Uterus (tissue), 2 donors: ENCODE measurements at regions not wholly inside any gene's neighbourhood (a gene's known extent, or its start where the extent isn't known, plus 50 kb on each side); places are given as distances from the start of the nearest gene placed in this dataset.

Experiments used
- CTCF ChIP-seq, 4 experiments: fragments of 200-600 bp in 2 of 4; fragments of 450-650 bp in 2 of 4; sonication (generic) in 2 of 4; IDR thresholded peaks; one replicate each; pipeline ENCODE4 v1.5.1; 2016 to 2019; ENCODE audit warnings: antibody characterized with exemption in 4 of 4, mild to moderate bottlenecking in 2 of 4, moderate library complexity in 1 of 4
- POLR2A ChIP-seq, 2 donors: fragments of 450-650 bp; IDR thresholded peaks; one replicate each; pipeline ENCODE4 v1.6.1; 2016; ENCODE audit warnings: antibody characterized with exemption in 2 of 2, mild to moderate bottlenecking in 1 of 2, moderate library complexity in 1 of 2

- TF ChIP-seq CTCF (IDR thresholded peaks at IDR 0.05): no peak
- TF ChIP-seq POLR2A (IDR thresholded peaks at IDR 0.05): no peak
Observed at GRCh38 chr3:40845447-40845846, 320.7 kb downstream of the ZNF621 start.
